T-helper 1 cell treated with Interleukin-12 subunit alpha and Interleukin-12 subunit beta and Interleukin-4 antibody, amounts not matched to agents 30 ng/mL and 1 ng/mL, for 36 hours (primary cell): ENCODE measurements at regions not wholly inside any gene's neighbourhood (a gene's known extent, or its start where the extent isn't known, plus 50 kb on each side); places are given as distances from the start of the nearest gene placed in this dataset.

Experiments used
- intact Hi-C: fragments of 100-400 bp; cut with micrococcal nuclease; formaldehyde crosslinking; loops from one replicate; pipeline ENCODE4 v1.15.1; 2024

GRCh38 chr10:33126742-33127141, 168.7 kb upstream of the ITGB1 start:
- intact Hi-C loops = loop anchor here (1.0 to 2.0 kb wide), 2 partner anchors 8 to 26 kb away; no protein-coding TSS in a partner anchor

- intact Hi-C loops = loop anchor here (1.0 to 2.0 kb wide), 2 partner anchors 8 to 27 kb away; no protein-coding TSS in a partner anchor
Observed at GRCh38 chr10:33125522-33126517, 167.8 kb upstream of the ITGB1 start.

DNA sequence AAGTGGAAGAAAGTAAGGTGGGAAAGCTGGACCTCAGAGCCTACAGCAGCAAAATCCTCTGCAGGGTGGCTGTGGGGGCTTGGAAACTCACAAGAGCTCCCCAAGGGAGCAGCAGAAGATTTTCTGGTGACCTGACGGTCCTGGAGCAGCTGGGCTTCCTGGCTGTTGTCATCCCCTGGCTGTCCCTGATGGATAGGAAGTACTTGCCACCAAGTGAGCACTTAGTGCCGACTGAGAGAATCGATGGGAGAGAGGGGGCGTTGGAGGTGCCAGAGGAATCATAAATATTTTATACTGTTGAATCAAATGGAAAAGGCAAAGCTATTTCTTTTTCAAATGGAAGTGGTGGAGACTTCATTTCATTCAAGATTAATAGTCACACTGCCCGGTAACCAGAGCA, 167.1 kb upstream of the ITGB1 start:
- intact Hi-C loops = no loop called here

GRCh38 chr10:33123680-33124079, 165.7 kb upstream of the ITGB1 start:
- intact Hi-C loops = no loop called here

DNA sequence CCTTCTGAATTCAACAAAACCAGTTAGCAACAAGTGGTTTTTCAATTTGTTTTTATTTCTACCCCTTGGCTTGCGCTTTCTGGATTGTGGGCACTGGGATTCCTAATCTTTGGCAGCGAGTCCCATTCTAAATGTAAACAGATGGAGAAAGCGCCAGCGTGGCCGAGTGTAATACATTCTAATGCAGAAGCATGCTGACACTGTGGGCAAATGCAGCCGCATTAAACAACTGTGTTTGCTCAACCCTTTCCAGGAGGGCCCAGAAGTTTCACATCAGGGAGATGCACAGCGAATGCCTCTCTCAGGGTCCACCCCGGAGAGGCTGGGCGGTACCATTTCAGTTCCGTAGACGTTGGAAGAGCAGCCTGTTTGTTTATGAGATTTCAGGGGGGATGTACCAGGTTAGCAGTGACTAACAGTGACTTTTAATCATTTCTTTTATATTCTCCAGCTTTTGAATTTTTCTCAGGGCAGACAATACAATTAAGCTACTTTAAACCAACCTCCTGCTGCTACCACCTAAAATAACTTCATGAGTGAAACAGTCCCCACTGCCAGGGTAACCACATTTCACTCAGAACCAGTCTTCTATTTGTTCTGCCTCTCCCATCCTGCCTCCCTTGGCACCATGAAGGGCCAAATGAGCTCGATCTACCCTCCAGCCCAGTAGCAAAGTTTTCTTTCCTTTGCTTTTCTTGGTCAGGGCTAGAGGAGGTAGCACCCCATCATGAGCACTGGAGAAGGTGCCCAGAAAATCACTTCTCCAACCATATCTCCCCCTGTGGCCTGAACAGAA, 164.2 kb upstream of the ITGB1 start:
- intact Hi-C loops = loop anchor here (1.0 kb wide), 1 partner anchor 13 kb away; no protein-coding TSS in a partner anchor

- intact Hi-C loops = no loop called here
Observed at GRCh38 chr10:33120700-33121099, 162.7 kb upstream of the ITGB1 start.

GRCh38 chr10:33120275-33120674, 162.2 kb upstream of the ITGB1 start:
- intact Hi-C loops = no loop called here

DNA sequence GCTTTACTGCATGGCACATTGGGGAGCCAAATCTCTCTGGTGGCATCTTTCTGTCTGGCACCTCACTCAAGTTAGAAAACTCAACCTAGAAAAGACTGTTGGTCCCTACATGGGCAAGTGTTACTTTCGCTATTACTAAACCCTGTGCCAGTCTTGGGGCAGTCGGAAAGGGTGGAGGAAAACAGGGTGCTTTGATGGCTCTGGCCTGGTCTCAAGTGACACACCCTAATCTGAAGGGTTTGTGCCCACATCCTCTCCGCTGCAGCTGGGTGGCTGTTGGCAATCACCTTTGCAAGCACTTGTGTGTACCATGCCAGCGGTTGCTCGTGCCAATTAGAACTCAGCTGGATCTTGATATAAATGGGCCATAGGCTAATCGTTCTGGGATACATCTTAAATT, 159.8 kb upstream of the ITGB1 start:
- intact Hi-C loops = loop anchor here (1.0 kb wide), 1 partner anchor 8 kb away; no protein-coding TSS in a partner anchor

DNA sequence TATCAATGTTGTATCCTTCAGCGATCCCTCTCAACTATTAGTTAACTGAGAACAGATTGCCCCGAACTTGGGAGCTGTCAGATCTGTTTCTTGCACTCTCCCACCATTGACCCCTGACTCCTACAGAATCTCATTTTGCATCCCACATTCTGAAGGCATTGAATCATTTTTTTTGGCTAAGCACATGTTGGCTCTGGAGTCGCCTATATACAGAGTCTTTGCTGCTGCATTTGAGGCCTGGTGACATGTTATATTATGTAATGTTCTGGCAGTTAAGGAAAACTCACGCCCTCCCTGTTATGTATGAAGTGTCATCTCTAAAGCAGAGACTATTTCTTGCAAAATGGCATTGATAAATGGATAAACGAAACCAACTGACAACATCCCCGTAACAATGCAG, 159.2 kb upstream of the ITGB1 start:
- intact Hi-C loops = no loop called here

GRCh38 chr10:33115738-33116719, 158.0 kb upstream of the ITGB1 start:
- intact Hi-C loops = loop anchor here (2.0 kb wide), 2 partner anchors 17 to 39 kb away; no protein-coding TSS in a partner anchor

- intact Hi-C loops = loop anchor here (2.0 kb wide), 2 partner anchors 18 to 40 kb away; no protein-coding TSS in a partner anchor
Observed at GRCh38 chr10:33114451-33114952, 156.5 kb upstream of the ITGB1 start.

DNA sequence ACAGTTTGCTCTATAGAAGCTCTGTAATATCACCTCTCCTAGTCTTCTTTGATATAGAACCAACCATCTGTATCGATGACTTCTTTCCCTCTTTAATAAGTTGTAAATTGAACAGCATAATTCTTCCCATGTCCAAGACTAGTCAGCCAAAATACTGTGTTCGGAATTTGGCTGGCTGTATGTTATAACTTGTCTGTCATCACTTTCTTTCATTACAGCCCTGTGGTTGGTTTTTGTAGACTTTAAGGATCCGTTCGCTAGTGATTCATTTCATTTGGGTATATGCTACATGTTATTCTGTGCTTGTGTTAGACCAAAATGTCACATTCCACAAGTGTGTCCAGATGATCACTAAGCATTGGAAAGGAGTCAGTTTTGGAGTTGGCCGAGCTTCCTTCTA, 155.4 kb upstream of the ITGB1 start:
- intact Hi-C loops = no loop called here

GRCh38 chr10:33112831-33113455, 154.9 kb upstream of the ITGB1 start:
- intact Hi-C loops = no loop called here

- intact Hi-C loops = no loop called here
Observed at GRCh38 chr10:33111488-33112051, 153.5 kb upstream of the ITGB1 start.

DNA sequence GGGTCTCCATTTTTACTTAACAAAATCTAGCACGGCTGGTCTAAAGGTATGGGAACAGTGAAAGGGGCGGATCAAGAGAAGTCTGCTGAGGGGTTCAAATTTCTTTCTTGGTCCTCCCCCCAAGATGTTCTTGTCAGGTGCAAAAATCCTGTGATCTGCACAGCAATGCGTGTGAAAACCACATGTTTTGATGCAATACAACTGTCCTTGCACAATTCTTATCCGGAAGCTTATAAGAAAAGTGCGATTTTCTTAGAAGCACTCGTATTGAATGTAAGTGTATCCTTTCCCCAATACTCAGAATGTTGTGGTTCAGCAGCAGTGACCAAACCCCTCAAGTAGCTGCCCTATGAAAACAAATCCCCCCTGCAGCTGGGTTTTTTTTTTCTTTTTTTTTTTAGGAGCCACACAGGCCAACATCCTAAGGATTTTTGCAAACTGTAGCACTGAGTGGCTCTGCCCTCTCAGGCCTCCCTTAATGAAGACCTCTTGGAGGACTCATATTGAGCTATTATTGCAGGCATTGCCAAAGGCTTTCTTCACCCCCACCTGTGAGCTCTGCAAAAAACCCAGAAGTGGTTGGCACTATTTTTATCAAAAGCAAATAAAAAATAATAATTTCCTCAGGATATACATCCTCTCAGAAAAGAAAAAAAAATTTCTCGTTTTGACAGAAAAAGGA, 151.9 kb upstream of the ITGB1 start:
- intact Hi-C loops = no loop called here

DNA sequence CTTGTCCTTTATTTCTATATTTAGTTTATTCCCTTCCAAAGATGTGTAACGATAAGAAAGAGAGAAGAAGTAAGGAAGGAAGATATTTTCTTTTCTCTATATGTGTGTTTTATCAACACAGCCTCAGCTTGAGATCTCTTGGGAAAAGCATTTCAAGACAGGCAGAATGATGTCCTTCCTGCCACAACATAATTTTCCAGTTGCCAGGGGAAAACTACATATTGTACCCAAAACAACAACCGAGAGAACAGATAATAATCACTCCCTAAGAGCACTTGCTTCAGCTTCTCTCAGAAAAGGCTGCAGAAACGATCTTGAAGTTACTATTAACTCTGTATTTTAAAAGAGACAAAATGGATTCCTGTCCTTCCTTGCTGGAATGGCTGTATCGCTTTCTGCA, 151.4 kb upstream of the ITGB1 start:
- intact Hi-C loops = no loop called here

- intact Hi-C loops = no loop called here
Observed at GRCh38 chr10:33107953-33108352, 149.9 kb upstream of the ITGB1 start.

DNA sequence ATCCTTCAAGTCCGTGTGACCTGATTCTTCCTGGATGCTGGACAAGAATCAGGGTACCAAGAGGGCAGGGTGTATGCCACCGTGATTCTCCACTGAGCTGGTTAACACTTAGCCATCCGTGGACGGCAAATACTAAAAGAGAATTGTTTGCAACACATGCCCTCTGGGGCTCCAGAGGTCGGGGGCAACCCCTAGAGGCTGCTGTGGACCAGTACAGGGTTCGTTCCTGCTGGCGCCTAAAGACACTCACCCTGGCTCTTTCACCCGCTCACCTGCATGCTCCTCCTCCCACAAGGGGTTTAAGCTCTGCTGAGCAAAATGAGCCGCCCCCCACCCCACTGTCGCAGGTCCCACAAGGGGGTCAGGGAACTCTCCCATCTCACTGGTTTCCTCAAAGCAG, 148.7 kb upstream of the ITGB1 start:
- intact Hi-C loops = no loop called here

- intact Hi-C loops = no loop called here
Observed at GRCh38 chr10:33103863-33104379, 145.9 kb upstream of the ITGB1 start.
